T47D (cell line): ENCODE measurements at regions not wholly inside any gene's neighbourhood (a gene's known extent, or its start where the extent isn't known, plus 50 kb on each side); places are given as distances from the start of the nearest gene placed in this dataset.

Experiments
- DNase-seq, 2 experiments: peaks; one replicate each; pipeline versions ENCODE4 v3.0.0 to v3.0.0-alpha.2; 2011 to 2012; ENCODE audit warnings: low read depth in 1 of 2, low spot score in 1 of 2
- JUND ChIP-seq: IDR thresholded peaks from 2 replicates; pipeline ENCODE4 v1.6.1; 2012; ENCODE audit warnings: low read depth
- in situ Hi-C: cut with HindIII; loops from 2 replicates; pipeline ENCODE4 v1.10.0; 2016; ENCODE audit warnings: low sequenced_read_pairs, low pct_unique_long_range_greater_than_20kb

- in situ Hi-C loops, result no loop called here
- DNase-seq, result no peak
- no peak for TF ChIP-seq JUND
These were observed 375.0 kb upstream of the EEF2KMT start for GRCh38 chr16:5472552-5472951.

- DNase-seq, result no peak
- no peak for TF ChIP-seq JUND
- in situ Hi-C loops, result no loop called here
These were observed 370.9 kb upstream of the EEF2KMT start for GRCh38 chr16:5468488-5468887.

- no peak for DNase-seq
- in situ Hi-C loops, result no loop called here
- TF ChIP-seq JUND, result no peak
These were observed 370.0 kb upstream of the EEF2KMT start for GRCh38 chr16:5467552-5467951.

- in situ Hi-C loops, result no loop called here
- no peak for DNase-seq
- no peak for TF ChIP-seq JUND
These were observed 369.0 kb upstream of the EEF2KMT start for GRCh38 chr16:5466551-5466950.

GRCh38 chr16:5465714-5466113 lies 368.1 kb upstream of the EEF2KMT start:
- no peak for TF ChIP-seq JUND
- in situ Hi-C loops, result no loop called here
- no peak for DNase-seq

- TF ChIP-seq JUND, result no peak
- in situ Hi-C loops, result no loop called here
- DNase-seq, result no peak
These were observed 366.2 kb upstream of the EEF2KMT start for GRCh38 chr16:5463820-5464219.

- in situ Hi-C loops, result no loop called here
- TF ChIP-seq JUND, result no peak
- no peak for DNase-seq
These were observed 364.0 kb upstream of the EEF2KMT start for GRCh38 chr16:5461574-5461973.

GRCh38 chr16:5461141-5461540 lies 363.5 kb upstream of the EEF2KMT start:
- no peak for DNase-seq
- in situ Hi-C loops, result no loop called here
- TF ChIP-seq JUND, result no peak

- in situ Hi-C loops, result no loop called here
- TF ChIP-seq JUND, result no peak
- no peak for DNase-seq
These were observed 363.1 kb upstream of the EEF2KMT start for GRCh38 chr16:5460701-5461100.

GRCh38 chr16:5459863-5460262 lies 362.3 kb upstream of the EEF2KMT start:
- TF ChIP-seq JUND, result no peak
- DNase-seq, result no peak
- in situ Hi-C loops, result no loop called here

GRCh38 chr16:5455110-5455509 lies 357.5 kb upstream of the EEF2KMT start:
- TF ChIP-seq JUND, result no peak
- DNase-seq, result no peak
- in situ Hi-C loops, result no loop called here

- DNase-seq, result no peak
- in situ Hi-C loops, result no loop called here
- TF ChIP-seq JUND, result no peak
These were observed 356.8 kb upstream of the EEF2KMT start for GRCh38 chr16:5454349-5454748.

- in situ Hi-C loops, result no loop called here
- no peak for TF ChIP-seq JUND
- DNase-seq, result no peak
These were observed 354.0 kb upstream of the EEF2KMT start for GRCh38 chr16:5451641-5452040.

GRCh38 chr16:5450409-5451104 lies 353.0 kb upstream of the EEF2KMT start:
- in situ Hi-C loops, result no loop called here
- no peak for DNase-seq
- no peak for TF ChIP-seq JUND
